DND-41 (cell line): ENCODE measurements at regions not wholly inside any gene's neighbourhood (a gene's known extent, or its start where the extent isn't known, plus 50 kb on each side); places are given as distances from the start of the nearest gene placed in this dataset.
"Not testable (repeated sequence)": the region's sequence is repeated elsewhere in the genome, so short reads cannot be mapped to it uniquely, and the experiment has no call there.

ENCODE experiments used
- ATAC-seq: fragments of 200-7000 bp; cut with Tn5 transposase; 3 replicates; pipeline ENCODE4 v1.9.1; 2021; ENCODE audit warnings: low read depth; ENCODE audit not compliant: insufficient read depth
- DNase-seq: peaks from one replicate; pipeline ENCODE4 v3.0.0-alpha.2; 2020
- H2AFZ ChIP-seq: 2 replicates; pipeline ENCODE4 v1.6.0; 2012; ENCODE audit warnings: low read depth, low read length
- H3K27ac ChIP-seq: 2 replicates; pipeline ENCODE4 v1.5.1; 2012; ENCODE audit warnings: low read length, inconsistent platforms
- H3K27me3 ChIP-seq: fragments of 200-600 bp; sonication (generic); 2 replicates; pipeline ENCODE4 v1.6.0; 2012; ENCODE audit warnings: low read length, mild to moderate bottlenecking, inconsistent platforms; ENCODE audit not compliant: insufficient read depth, poor library complexity
- H3K36me3 ChIP-seq: 2 replicates; pipeline ENCODE4 v1.5.1; 2012; ENCODE audit warnings: low read length, inconsistent platforms; ENCODE audit not compliant: insufficient read depth
- H3K4me1 ChIP-seq: 2 replicates; pipeline ENCODE4 v1.5.1; 2012; ENCODE audit warnings: mild to moderate bottlenecking, low read length; ENCODE audit not compliant: insufficient read depth
- H3K4me2 ChIP-seq: 2 replicates; pipeline ENCODE4 v1.6.0; 2012; ENCODE audit warnings: mild to moderate bottlenecking, moderate library complexity, low read length, inconsistent platforms; ENCODE audit not compliant: insufficient read depth
- H3K4me3 ChIP-seq, 2 experiments: fragments of 200-600 bp in 1 of 2; shearing (Covaris generic) in 1 of 2; 2 replicates each; pipeline ENCODE4 v1.5.1; 2012 to 2016; ENCODE audit warnings: inconsistent platforms in 2 of 2, low read length in 2 of 2, mild to moderate bottlenecking in 2 of 2, low read depth in 1 of 2, moderate library complexity in 1 of 2
- H3K79me2 ChIP-seq: 2 replicates; pipeline ENCODE4 v1.6.0; 2012; ENCODE audit warnings: low read length, inconsistent platforms; ENCODE audit not compliant: insufficient read depth
- H3K9ac ChIP-seq: 2 replicates; pipeline ENCODE4 v1.6.0; 2012; ENCODE audit warnings: low read depth, mild to moderate bottlenecking, inconsistent platforms, low read length, moderate library complexity
- H3K9me3 ChIP-seq: 2 replicates; pipeline ENCODE4 v1.5.1; 2012; ENCODE audit warnings: low read length, moderate library complexity, mild to moderate bottlenecking, inconsistent platforms; ENCODE audit not compliant: insufficient read depth, severe bottlenecking
- H4K20me1 ChIP-seq: 2 replicates; pipeline ENCODE4 v1.6.0; 2012; ENCODE audit warnings: low read length; ENCODE audit not compliant: insufficient read depth
- CTCF ChIP-seq: IDR thresholded peaks from 2 replicates; pipeline ENCODE4 v1.5.1; 2012; ENCODE audit warnings: borderline replicate concordance, low read length, moderate library complexity, mild to moderate bottlenecking; ENCODE audit not compliant: poor library complexity, severe bottlenecking; ENCODE audit errors: extremely low read depth
- EZH2 ChIP-seq: IDR thresholded peaks from 3 replicates; pipeline ENCODE4 v1.6.1; 2012; ENCODE audit warnings: borderline replicate concordance, low read depth, mild to moderate bottlenecking, moderate library complexity, low read length, inconsistent platforms; ENCODE audit not compliant: severe bottlenecking

DNA sequence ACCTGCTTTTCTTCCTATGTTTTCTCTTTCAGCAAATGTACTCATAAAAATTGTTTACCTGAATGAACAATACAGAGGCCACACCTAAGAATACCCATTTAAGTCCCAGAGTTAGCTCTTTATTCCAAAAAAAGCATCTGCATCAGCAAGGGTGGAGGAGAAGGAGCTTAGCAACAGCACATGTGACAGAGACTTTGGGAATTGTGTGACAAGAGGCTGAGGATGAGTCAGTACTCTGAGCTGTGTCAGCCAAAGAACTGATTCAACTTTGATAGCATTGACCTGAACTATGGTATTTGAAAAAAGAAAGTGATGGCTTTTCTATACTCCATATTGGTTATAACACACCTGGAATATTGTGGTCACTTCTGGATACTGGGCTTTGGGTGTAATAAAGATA lies 162.7 kb downstream of the ZNF648 start:
- Histone ChIP-seq H3K36me3 (no peaks in the 10 kb centered on the region), H3K4me1 (no peaks in the 10 kb centered on the region), H2AFZ (no peak overlapping the region), H3K9ac (no peak overlapping the region), H3K79me2 (no peaks in the 10 kb centered on the region), H3K4me3 (no peak overlapping the region), H4K20me1 (no peaks in the 10 kb centered on the region), H3K27me3 (peaks cover 16% of the 10 kb centered on the region), H3K27ac (no peak overlapping the region), H3K9me3 (no peaks in the 10 kb centered on the region), H3K4me2 (no peak overlapping the region)
- DNase-seq (no peak), ATAC-seq (no peak)
- TF ChIP-seq EZH2 = no peak
- TF ChIP-seq CTCF = no peak

GRCh38 chr1:181896824-181897223 lies 164.7 kb downstream of the ZNF648 start:
- Histone ChIP-seq H3K9ac (no peak overlapping the region), H4K20me1 (no peaks in the 10 kb centered on the region), H3K4me1 (no peaks in the 10 kb centered on the region), H3K4me3 (no peak overlapping the region), H3K4me2 (no peak overlapping the region), H3K27me3 (peaks cover 5% of the 10 kb centered on the region), H3K79me2 (no peaks in the 10 kb centered on the region), H3K36me3 (no peaks in the 10 kb centered on the region), H2AFZ (no peak overlapping the region), H3K27ac (no peak overlapping the region), H3K9me3 (no peaks in the 10 kb centered on the region)
- DNase-seq = no peak
- no peak for ATAC-seq
- TF ChIP-seq CTCF (no peak), EZH2 (no peak)

GRCh38 chr1:181894439-181894859 lies 167.1 kb downstream of the ZNF648 start:
- no peaks in the 10 kb centered on the region for H3K4me1 ChIP-seq
- ATAC-seq = no peak
- no peak overlapping the region for H2AFZ ChIP-seq
- no peak overlapping the region for H3K9ac ChIP-seq
- TF ChIP-seq CTCF = no peak
- TF ChIP-seq EZH2 = no peak
- no peak overlapping the region for H3K27ac ChIP-seq
- no peaks in the 10 kb centered on the region for H4K20me1 ChIP-seq
- no peak overlapping the region for H3K4me3 ChIP-seq
- no peak for DNase-seq
- H3K27me3 ChIP-seq = peaks cover 5% of the 10 kb centered on the region
- no peaks in the 10 kb centered on the region for H3K79me2 ChIP-seq
- H3K4me2 ChIP-seq = no peak overlapping the region
- H3K36me3 ChIP-seq = no peaks in the 10 kb centered on the region
- H3K9me3 ChIP-seq = no peaks in the 10 kb centered on the region

DNA sequence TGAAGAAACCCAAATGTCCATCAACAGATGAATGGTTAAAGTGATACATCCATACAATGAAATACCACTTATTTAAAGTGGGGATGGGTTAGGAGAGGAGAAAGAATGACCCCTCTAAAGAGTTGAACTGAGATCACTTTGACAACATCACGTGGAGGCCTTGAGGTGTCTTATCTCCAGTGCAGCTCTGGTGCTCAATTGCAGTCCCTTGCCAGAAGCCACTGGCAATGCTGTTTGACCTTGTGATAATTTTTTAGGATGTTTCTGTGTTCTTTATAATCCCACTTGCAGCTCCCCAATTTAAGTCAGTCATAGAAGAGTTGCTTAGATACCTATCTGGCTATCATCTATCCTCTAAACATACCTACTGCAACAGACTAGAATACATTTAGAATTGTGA lies 167.6 kb downstream of the ZNF648 start:
- Histone ChIP-seq H3K4me2 (no peak overlapping the region), H3K4me3 (no peak overlapping the region), H3K36me3 (no peaks in the 10 kb centered on the region), H3K79me2 (no peaks in the 10 kb centered on the region), H3K9ac (no peak overlapping the region), H3K27me3 (peaks cover 5% of the 10 kb centered on the region), H3K9me3 (no peaks in the 10 kb centered on the region), H3K4me1 (no peaks in the 10 kb centered on the region), H3K27ac (no peak overlapping the region), H4K20me1 (no peaks in the 10 kb centered on the region), H2AFZ (no peak overlapping the region)
- no peak for DNase-seq
- ATAC-seq = no peak
- TF ChIP-seq CTCF = no peak
- no peak for TF ChIP-seq EZH2

DNA sequence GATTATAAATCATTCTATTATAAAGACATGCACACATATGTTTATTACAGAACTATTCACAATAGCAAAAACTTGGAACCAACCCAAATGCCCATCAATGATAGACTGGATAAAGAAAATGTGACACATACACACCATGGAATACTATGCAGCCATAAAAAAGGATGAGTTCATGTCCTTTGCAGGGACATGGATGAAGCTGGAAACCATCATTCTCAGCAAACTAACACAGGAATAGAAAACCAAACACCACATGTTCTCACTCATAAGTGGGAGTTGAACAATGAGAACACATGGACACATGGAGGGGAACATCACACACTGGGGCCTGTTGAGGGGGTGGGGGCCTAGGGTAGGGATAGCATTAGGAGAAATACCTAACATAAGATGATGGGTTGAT lies 168.4 kb downstream of the ZNF648 start:
- not testable (repeated sequence) for H3K36me3 ChIP-seq, ATAC-seq, H3K79me2 ChIP-seq, H3K4me2 ChIP-seq, H3K27ac ChIP-seq, DNase-seq, H2AFZ ChIP-seq, H3K4me3 ChIP-seq, H3K9me3 ChIP-seq, H3K4me1 ChIP-seq, H3K27me3 ChIP-seq, H3K9ac ChIP-seq, H4K20me1 ChIP-seq
